Breast epithelium (tissue), 3 donors: ENCODE measurements at regions not wholly inside any gene's neighbourhood (a gene's known extent, or its start where the extent isn't known, plus 50 kb on each side); places are given as distances from the start of the nearest gene placed in this dataset.

Source experiments
- POLR2A ChIP-seq: fragments of 450-650 bp; IDR thresholded peaks from one replicate; pipeline ENCODE4 v1.6.1; 2016; ENCODE audit warnings: antibody characterized with exemption, mild to moderate bottlenecking, moderate library complexity
- POLR2AphosphoS5 ChIP-seq, 3 donors: sonication (generic); formaldehyde crosslinking; IDR thresholded peaks; one replicate each; pipeline ENCODE4 v1.6.1; 2017; ENCODE audit warnings: antibody characterized with exemption in 3 of 3

DNA sequence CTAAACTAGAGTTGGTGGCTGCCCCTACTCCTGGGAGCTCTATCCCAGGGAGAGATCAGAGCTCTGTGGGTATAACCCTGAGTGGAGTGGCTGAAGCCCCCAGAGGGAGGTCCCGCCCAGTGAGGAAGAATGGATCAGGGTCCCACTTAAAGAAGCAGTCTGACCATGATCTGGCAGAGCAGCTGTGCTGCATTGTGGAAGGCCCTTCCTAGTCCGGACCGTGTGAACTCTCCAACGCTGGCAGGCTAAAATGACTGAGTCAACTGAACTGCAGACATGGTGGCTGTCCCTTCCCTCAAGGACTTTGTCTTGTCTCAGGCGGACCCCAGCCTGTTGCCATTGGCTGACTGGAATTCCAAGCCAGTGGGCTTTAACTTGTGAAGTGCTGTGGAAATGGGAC is 494.2 kb downstream of the FAM181B start:
- TF ChIP-seq POLR2AphosphoS5 (IDR thresholded peaks at IDR 0.05): no peak
- no peak for TF ChIP-seq POLR2A
